ENCODE measurements at regions not wholly inside any gene's neighbourhood (a gene's known extent, or its start where the extent isn't known, plus 50 kb on each side); places are given as distances from the start of the nearest gene placed in this dataset.
"Not testable (repeated sequence)": the region's sequence is repeated elsewhere in the genome, so short reads cannot be mapped to it uniquely, and the experiment has no call there.

DNA sequence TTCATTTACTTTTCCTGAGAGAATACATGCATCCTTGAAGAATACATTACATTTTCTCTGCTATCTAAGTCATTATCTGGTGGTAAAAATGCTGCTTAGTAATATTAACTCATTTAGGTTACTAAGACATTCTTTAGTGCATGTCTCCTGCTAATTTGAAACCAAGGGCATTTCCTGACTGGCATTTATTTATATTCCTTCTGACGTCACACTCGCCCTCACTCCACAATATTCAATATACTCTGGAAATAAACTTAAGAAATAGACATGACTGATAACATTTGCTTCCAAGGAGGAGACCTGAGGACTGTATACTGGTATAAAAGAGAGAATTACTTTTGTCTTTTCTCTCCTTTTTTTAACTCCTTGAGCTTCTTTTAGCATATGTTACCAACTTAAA, 619.5 kb upstream of the SMIM31 start:
- intact Hi-C loops (cut with DNase I, micrococcal nuclease), result no loop called here
- DNase-seq (no peak), ATAC-seq (no peak)
- H3K9me3 ChIP-seq, result no peaks in the 10 kb centered on the region
- H3K4me1 ChIP-seq (ENCODE audit: low read depth), result no peaks in the 10 kb centered on the region
- TF ChIP-seq CTCF (IDR thresholded peaks at IDR 0.05), result no peak
- H3K4me3 ChIP-seq, result no peak overlapping the region
- no peaks in the 10 kb centered on the region for H3K36me3 ChIP-seq (ENCODE audit: low read depth)

GRCh38 chr4:164136180-164136616, 617.7 kb upstream of the SMIM31 start:
- intact Hi-C loops (cut with DNase I, micrococcal nuclease), result no loop called here
- TF ChIP-seq CTCF (IDR thresholded peaks at IDR 0.05), result no peak
- no peak for ATAC-seq
- no peak for DNase-seq
- H3K9me3 ChIP-seq, result peaks cover 2% of the 10 kb centered on the region
- no peaks in the 10 kb centered on the region for H3K36me3 ChIP-seq (ENCODE audit: low read depth)
- no peak overlapping the region for H3K4me3 ChIP-seq
- no peaks in the 10 kb centered on the region for H3K4me1 ChIP-seq (ENCODE audit: low read depth)

DNA sequence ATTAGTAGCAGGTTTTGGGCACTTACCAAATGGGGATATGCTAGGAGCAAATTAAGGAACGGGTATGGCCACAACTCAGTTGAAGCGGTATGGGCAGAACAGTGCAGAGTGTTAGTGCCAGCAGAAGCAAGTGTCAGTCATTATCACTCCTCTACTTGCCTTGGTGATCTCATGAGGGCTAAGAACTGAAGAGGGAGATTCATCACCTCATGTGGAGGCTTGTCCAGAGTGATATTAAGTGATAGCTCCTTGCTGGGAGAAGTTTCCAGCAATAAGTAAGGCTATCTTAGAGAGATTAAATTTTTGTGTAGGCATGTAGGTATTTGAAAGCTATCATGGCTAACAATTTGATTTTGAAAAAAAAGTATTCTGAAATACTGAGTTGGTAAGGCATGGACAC, 615.4 kb upstream of the SMIM31 start:
- intact Hi-C loops (cut with DNase I, micrococcal nuclease), result no loop called here

GRCh38 chr4:164139291-164139690, 614.6 kb upstream of the SMIM31 start:
- no peak for ATAC-seq
- no peaks in the 10 kb centered on the region for H3K4me1 ChIP-seq (ENCODE audit: low read depth)
- DNase-seq, result no peak
- intact Hi-C loops (cut with DNase I, micrococcal nuclease), result no loop called here
- TF ChIP-seq CTCF (IDR thresholded peaks at IDR 0.05), result no peak
- H3K36me3 ChIP-seq (ENCODE audit: low read depth), result no peaks in the 10 kb centered on the region
- no peak overlapping the region for H3K4me3 ChIP-seq
- H3K9me3 ChIP-seq, result peaks cover 2% of the 10 kb centered on the region

More for the DNA sequence above, 615.4 kb upstream of the SMIM31 start:
- ATAC-seq (no peak), DNase-seq (no peak)
- no peaks in the 10 kb centered on the region for H3K4me1 ChIP-seq (ENCODE audit: low read depth)
- peaks cover 2% of the 10 kb centered on the region for H3K9me3 ChIP-seq
- no peaks in the 10 kb centered on the region for H3K36me3 ChIP-seq (ENCODE audit: low read depth)
- no peak for TF ChIP-seq CTCF (IDR thresholded peaks at IDR 0.05)
- H3K4me3 ChIP-seq, result no peak overlapping the region

- H3K4me3 ChIP-seq; H3K9me3 ChIP-seq; H3K36me3 ChIP-seq (ENCODE audit: low read depth); H3K4me1 ChIP-seq (ENCODE audit: low read depth); intact Hi-C loops (cut with DNase I, micrococcal nuclease); ATAC-seq; DNase-seq: not testable (repeated sequence)
These were observed 612.1 kb upstream of the SMIM31 start for GRCh38 chr4:164141755-164142375.

DNA sequence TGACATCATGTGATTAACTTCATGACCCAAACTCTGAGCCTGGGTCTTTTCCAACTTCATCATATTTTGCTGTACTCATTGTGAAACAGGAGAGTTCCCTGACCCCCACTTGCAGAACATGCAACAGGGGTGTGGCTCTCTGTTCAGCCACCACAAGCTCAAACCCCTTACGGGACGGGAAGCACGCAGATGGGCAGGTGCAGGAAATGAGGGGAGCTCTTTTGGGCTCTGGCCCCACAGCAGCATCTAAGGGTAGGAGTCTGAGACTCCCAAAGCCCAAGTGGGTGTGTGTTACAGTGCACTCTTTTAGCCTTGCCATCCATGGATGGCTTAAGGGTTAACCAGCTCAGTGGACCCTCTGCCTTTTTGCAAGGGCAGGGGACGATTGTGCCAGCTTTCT, 599.5 kb upstream of the SMIM31 start:
- no peaks in the 10 kb centered on the region for H3K36me3 ChIP-seq (ENCODE audit: low read depth)
- DNase-seq, result no peak
- TF ChIP-seq CTCF (IDR thresholded peaks at IDR 0.05), result no peak
- no peak for ATAC-seq
- intact Hi-C loops (cut with DNase I, micrococcal nuclease), result no loop called here
- H3K9me3 ChIP-seq, result no peaks in the 10 kb centered on the region
- H3K4me1 ChIP-seq (ENCODE audit: low read depth), result no peaks in the 10 kb centered on the region
- H3K4me3 ChIP-seq, result no peak overlapping the region
